Duodenal mucosa (tissue), 2 donors: ENCODE measurements at regions not wholly inside any gene's neighbourhood (a gene's known extent, or its start where the extent isn't known, plus 50 kb on each side); places are given as distances from the start of the nearest gene placed in this dataset.
"Not testable (repeated sequence)": the region's sequence is repeated elsewhere in the genome, so short reads cannot be mapped to it uniquely, and the experiment has no call there.

Source experiments
- H3K27ac ChIP-seq: one replicate; pipeline ENCODE4 v1.7.0; 2013; ENCODE audit warnings: low read depth, low read length
- H3K27me3 ChIP-seq, 2 donors: one replicate each; pipeline ENCODE4 v1.7.0; 2013; ENCODE audit warnings: low read length in 2 of 2, control low read depth in 1 of 2; ENCODE audit not compliant: insufficient read depth in 2 of 2, control insufficient read depth in 1 of 2
- H3K36me3 ChIP-seq, 2 donors: one replicate each; pipeline ENCODE4 v1.7.0; 2013; ENCODE audit warnings: low read length in 2 of 2, control low read depth in 1 of 2; ENCODE audit not compliant: insufficient read depth in 2 of 2, control insufficient read depth in 1 of 2
- H3K4me1 ChIP-seq, 2 donors: one replicate each; pipeline ENCODE4 v1.7.0; 2013; ENCODE audit warnings: low read length in 2 of 2, control low read depth in 1 of 2; ENCODE audit not compliant: insufficient read depth in 2 of 2, control insufficient read depth in 1 of 2
- H3K4me3 ChIP-seq, 2 donors: one replicate each; pipeline ENCODE4 v1.7.0; 2013; ENCODE audit warnings: low read length in 2 of 2, low read depth in 1 of 2
- H3K9ac ChIP-seq, 2 donors: one replicate each; pipeline ENCODE4 v1.7.0; 2013; ENCODE audit warnings: low read length in 2 of 2, low read depth in 1 of 2
- H3K9me3 ChIP-seq, 2 donors: one replicate each; pipeline ENCODE4 v1.7.0; 2013; ENCODE audit warnings: low read length in 2 of 2, control low read depth in 1 of 2; ENCODE audit not compliant: control insufficient read depth in 1 of 2

DNA sequence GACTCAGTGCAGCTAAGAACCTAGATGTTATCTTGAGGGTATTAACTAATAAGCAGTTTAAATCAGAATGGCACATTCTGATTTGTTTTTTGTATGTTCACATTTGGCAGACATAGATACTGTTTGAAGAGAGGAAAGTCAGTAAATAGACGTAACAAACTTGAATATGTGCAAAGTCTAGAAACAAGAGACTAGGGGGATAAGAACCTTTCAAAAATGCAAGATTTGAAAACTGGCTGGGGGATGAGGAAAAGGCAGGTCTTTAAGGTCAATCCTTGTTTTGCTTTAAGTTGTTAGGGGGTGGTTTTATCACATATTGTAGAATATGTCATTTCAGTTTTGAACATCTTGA is 136.5 kb downstream of the ZNF92 start:
- H3K9me3 ChIP-seq, H3K27ac ChIP-seq, H3K4me1 ChIP-seq, H3K9ac ChIP-seq, H3K36me3 ChIP-seq: not testable (repeated sequence)
- Histone ChIP-seq H3K27me3 (peaks cover 6 to 11% of the 10 kb centered on the region in 2 donors), H3K4me3 (peak overlapping the region in 1 of 2 donors; percentile 53)

- H3K27me3 ChIP-seq, H3K4me3 ChIP-seq, H3K9ac ChIP-seq, H3K4me1 ChIP-seq, H3K27ac ChIP-seq, H3K36me3 ChIP-seq, H3K9me3 ChIP-seq: not testable (repeated sequence)
These were observed 146.1 kb downstream of the ZNF92 start for GRCh38 chr7:65519751-65520150.

- not testable (repeated sequence) for H3K27ac ChIP-seq, H3K27me3 ChIP-seq, H3K4me1 ChIP-seq, H3K36me3 ChIP-seq, H3K9me3 ChIP-seq, H3K4me3 ChIP-seq, H3K9ac ChIP-seq
These were observed 172.0 kb downstream of the ZNF92 start for GRCh38 chr7:65545465-65546161.

GRCh38 chr7:65549589-65550443 is 176.2 kb downstream of the ZNF92 start:
- H3K27ac ChIP-seq, H3K27me3 ChIP-seq, H3K4me3 ChIP-seq, H3K36me3 ChIP-seq, H3K9me3 ChIP-seq, H3K4me1 ChIP-seq, H3K9ac ChIP-seq: not testable (repeated sequence)

DNA sequence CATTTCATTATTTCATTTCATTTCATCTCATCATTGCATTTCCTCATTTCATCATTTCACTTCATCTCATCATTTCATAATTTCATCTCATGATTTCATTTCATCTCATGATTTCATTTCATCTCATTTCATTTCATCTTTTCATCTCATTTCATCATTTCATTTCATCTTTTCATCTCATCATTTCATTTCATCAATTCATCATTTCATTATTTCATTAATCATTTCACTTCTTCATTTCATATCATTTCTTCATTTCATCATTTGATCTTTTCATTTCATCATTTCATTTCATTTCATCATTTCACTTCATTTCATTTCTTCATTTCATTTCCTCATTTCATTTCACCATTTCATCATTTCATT is 176.8 kb downstream of the ZNF92 start:
- not testable (repeated sequence) for H3K9ac ChIP-seq, H3K36me3 ChIP-seq, H3K4me3 ChIP-seq, H3K4me1 ChIP-seq, H3K9me3 ChIP-seq, H3K27me3 ChIP-seq, H3K27ac ChIP-seq

DNA sequence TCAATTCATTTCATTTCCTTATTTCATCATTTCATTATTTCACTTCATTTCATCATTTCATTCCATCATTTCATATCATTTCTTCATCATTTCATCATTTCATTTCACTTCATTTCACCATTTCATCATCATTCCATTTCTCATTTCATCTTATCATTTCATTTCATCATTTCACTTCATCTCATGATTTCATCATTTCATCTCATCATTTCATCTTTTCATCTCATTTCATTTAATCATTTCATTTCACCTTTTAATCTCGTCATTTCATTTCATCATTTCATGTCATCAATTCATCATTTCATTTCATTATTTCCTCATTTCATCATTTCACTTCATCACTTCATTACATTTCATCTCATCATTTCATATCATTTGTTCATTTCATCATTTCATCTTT is 177.4 kb downstream of the ZNF92 start:
- not testable (repeated sequence) for H3K9ac ChIP-seq, H3K4me1 ChIP-seq, H3K27me3 ChIP-seq, H3K9me3 ChIP-seq, H3K27ac ChIP-seq, H3K36me3 ChIP-seq, H3K4me3 ChIP-seq

DNA sequence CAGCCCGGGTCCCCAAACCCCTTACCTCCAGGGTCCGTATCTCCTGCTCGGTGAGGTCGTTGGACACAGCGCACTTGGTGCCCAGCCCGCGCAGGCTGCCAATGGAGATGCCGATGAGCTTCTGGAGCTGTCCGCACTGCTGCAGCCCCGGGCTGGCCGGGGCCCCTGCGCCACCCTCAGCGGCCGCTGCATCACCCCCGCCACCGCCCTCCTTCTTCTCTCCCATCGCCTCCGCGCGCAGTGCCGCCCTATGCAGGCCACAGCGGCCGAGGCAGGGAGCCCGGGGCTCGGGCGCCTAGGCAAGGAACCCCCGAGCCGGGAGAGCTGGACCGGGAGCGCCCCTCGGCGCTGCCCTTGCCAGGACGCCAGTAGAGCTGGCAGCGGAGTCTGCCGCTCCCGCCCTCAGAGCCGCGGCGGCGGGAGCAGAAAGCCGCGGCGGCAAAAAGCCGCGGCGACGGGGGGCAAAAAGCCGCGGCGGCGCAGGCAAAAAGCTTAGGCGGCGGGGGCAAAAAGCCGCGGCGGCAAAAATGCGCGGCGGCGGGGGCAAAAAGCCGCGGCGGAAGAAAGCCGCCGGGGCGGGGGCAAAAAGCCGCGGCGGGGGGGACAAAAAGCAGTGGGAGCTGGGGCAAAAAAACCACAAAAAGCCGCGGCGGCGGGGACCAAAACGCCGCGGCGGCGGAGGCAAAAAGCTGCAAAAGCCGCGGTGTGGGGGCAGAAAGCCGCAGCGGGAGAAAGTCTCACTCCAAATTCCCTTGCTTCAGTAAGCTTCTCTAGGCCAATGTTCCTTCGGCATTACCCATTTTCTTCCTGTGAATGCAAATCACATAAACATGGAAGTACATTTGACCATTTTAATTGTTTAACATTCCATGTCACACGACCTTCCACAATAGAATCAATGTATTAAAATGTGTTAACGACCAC is 181.2 kb downstream of the ZNF92 start:
- H3K27ac ChIP-seq, H3K9me3 ChIP-seq, H3K9ac ChIP-seq, H3K4me3 ChIP-seq, H3K36me3 ChIP-seq, H3K4me1 ChIP-seq, H3K27me3 ChIP-seq: not testable (repeated sequence)

DNA sequence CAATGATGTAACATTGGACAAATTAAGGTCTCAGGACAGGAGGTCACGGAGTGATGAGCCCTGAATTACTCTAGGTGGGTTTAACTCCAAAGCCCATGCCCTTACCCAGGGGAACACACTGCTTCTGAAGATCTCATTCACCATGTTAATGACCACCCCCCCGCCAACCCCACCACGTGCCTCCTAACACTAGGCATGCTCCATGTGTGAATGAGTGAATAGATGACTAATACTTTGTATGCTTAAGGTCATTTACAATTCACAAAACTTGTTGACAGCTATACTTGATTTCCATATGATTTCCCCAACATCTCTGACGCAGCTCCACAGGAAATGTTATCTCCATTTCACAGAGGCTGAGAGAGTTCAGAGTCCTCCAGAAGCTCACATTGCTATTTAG is 184.9 kb downstream of the ZNF92 start:
- not testable (repeated sequence) for H3K4me1 ChIP-seq, H3K27me3 ChIP-seq, H3K27ac ChIP-seq, H3K9ac ChIP-seq, H3K4me3 ChIP-seq, H3K36me3 ChIP-seq, H3K9me3 ChIP-seq

- not testable (repeated sequence) for H3K9me3 ChIP-seq, H3K4me3 ChIP-seq, H3K4me1 ChIP-seq, H3K27ac ChIP-seq, H3K27me3 ChIP-seq, H3K36me3 ChIP-seq, H3K9ac ChIP-seq
These were observed 188.2 kb downstream of the ZNF92 start for GRCh38 chr7:65561786-65562372.

DNA sequence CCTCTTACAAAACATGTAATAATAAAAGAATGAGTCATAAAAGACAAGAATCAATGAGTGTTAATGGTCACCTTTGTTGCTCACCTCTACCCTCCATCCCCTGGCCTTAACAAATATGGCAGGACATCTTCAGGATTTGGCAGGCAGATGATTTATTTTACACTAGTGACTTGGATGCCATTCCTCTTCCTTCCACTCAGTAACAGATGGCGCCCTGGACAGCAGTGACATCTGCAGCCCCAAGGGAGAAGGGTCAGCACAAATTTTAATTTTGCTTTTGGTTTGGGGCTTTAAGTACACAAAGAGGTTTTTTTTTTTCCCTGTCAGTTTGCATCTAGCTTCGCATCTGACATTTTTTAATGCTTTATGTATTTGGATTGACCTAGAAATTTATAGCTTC is 188.9 kb downstream of the ZNF92 start:
- H3K27ac ChIP-seq, H3K36me3 ChIP-seq, H3K4me3 ChIP-seq, H3K9ac ChIP-seq, H3K4me1 ChIP-seq, H3K9me3 ChIP-seq, H3K27me3 ChIP-seq: not testable (repeated sequence)
